GM21723 (cell line): ENCODE measurements at regions not wholly inside any gene's neighbourhood (a gene's known extent, or its start where the extent isn't known, plus 50 kb on each side); places are given as distances from the start of the nearest gene placed in this dataset.

Source experiments
- ATAC-seq: cut with Tn5 transposase; IDR thresholded peaks from one replicate; pipeline ENCODE4 v1.9.1; 2021; ENCODE audit warnings: mild to moderate bottlenecking, moderate library complexity; ENCODE audit not compliant: unreplicated experiment

DNA sequence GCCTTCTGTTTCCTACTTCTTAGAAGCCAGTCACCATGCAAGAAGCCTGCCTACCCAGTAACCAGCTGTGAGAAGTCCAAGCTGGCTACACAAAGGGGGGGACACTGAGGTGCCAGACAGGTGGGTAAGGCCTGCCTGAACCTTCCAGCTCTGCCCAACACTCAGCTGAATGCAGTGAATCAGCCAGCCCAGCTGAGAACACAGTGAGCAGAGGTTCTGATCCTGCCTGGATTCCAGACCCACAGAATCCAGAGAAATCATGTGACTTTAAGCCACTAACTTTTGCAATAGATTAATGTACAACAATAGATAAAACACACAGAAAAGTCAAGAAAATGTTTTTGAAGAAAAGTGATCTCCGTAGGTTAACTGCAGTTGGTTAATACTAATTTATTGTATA is 151.7 kb downstream of the EFNB2 start:
- no peak for ATAC-seq

DNA sequence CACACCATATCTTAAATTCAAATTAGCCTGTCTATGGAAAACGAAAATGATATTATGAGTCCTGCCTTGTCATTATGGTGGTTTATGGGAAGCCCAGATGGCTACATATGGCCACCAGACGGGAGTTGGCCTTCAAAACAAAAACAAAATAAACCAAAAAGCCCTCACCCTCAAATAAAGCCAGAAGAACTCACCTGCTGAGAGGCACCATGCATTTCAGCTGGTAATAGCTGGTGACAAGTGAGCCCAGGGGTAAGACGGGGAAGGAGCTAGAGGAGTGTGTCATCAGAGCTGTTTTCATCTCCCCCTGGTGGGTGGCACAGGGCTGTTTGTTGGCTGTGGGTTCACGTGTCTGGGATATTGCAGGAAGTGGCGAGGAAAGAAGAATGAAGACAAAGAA is 152.9 kb downstream of the EFNB2 start:
- ATAC-seq, result no peak

DNA sequence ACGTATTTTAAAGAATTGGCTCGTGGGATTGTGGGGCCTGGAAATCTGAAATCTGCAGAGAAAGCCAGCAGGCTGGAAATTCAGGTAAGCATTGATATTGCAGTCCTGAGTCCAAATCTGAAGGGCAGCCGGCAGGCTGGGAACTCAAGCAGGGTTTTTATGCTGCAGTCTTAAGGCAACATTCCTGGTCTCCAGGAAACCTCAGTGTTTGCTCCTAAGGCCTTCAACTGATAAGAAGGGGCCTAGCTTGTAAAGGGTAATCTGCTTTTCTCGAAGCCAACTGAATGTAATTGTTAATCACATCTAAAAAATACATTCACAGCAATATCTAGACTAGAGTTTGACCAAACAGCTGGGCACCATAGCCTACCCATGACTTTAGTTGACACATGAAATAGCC is 154.4 kb downstream of the EFNB2 start:
- no peak for ATAC-seq

DNA sequence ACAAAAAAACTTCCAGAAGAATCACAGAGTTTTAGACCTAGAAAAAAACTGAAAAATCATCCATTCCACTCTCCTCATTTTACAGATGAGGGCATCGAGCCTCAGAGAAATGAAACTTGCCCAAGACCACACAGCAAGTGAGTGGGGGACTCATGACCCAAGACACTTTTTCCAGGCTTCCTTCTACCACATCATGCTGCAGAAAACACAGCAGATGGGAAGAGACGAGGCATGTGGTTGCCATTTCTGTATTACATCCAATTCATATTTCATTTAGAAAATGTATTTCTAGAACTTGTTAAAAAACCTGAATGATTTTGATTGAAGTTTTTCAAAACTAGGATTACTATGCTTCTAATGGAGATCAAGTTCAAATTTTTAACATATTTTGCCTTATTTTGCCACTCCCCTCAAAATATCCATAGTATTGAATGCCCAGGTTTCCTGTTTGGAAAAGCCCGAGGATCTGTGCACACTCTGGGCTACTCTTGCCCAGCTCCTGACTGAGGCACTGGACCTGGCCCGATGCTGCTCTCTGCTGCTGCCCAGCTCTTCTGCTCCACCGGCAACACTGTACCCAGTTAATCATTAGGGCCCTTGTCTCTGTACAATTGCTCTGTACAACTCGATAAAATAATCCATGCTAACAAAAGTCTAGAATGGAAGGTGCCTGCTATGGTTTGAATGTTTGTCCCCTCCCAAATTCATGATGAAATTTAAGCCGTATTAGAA is 157.4 kb downstream of the EFNB2 start:
- ATAC-seq, result no peak

DNA sequence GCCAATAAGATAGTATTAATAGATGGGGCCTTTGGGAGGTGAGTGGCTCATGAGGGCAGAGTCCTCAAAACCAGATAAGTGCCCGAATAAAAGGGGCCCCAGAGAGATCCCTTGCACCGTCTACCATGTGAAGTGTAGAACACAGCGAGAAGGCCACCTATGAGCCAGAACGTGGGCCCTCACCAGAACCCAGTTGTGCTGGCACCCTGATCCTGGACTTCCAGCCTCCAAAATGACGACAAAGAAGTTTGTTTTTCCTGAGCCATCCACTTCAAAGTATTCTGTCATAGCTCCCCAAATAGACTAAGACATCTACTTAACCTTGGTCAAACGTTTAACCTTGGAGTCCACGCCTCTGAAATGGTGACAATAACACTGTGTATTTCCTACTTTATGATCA is 158.1 kb downstream of the EFNB2 start:
- ATAC-seq, result no peak

DNA sequence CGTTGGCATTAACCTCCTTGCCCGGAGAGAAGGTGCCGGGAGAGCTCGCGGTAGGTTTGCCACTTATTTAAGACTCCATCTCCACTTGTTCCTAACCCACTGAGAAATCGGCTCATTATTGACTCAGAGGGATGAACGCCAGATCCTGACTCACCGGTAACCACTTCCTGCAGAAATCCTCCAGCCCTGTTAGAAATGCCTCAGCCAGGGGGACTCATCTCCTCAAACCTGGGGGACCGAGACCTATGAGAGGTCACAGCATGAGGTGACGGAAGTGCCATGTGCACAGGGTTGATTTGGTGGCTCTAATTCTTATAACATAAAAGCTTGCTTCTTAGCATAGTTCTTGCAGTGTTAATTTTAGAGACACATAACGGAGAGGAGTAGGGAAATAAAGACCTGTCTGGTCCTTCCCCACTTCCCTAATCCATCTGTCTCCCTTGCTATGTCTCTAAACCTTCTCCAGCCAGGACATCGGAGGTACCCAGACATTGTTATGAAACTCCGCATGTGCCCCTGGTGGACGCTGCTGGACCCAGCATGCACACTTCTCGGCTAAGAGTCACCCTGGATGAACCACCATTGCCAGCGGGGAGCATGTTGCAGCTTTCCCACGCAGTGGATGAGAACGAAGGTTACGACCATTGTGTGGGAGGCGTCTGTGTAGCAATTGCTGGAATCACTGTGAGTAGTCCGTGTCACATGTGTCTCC is 158.9 kb downstream of the EFNB2 start:
- no peak for ATAC-seq

DNA sequence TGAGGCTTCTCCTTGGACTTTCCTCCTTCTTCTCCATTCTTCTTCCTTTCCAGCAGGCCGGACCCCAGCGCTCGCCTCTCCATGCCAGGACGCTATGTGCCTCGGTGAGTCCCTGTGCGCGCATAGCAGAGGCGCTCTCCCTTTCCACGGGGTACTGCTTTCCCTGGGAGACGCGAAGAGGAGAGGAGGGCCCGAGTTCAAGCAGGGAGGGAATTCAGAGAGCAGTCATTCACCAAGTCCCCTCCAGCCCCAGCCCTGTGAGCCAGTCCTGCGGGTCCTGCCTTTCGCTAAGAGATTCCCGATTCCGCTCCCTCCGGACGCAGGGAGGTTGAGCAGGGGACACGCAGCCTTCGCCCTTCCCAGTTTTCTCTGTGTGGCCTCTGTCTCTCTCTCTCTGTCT is 160.4 kb downstream of the EFNB2 start:
- ATAC-seq, result no peak

DNA sequence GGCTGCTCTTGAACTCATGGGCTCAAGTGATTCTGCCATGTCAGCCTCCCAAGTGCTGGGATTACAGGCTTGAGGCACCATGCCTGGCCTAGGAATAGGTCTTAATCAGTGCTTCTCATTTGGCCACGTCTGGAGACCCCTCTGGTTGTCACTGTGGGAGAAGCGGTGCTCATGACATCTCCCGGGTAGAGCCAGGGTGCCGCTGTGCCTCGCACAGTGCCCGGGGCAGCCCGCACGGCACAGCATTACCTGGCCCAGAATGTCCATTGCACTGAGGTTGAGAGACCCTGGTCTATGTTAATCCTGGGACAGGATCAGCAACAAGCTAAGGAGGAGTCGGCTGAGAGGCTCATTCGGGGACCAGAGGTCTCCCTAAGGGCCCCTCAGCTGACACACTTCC is 160.8 kb downstream of the EFNB2 start:
- ATAC-seq, result no peak

DNA sequence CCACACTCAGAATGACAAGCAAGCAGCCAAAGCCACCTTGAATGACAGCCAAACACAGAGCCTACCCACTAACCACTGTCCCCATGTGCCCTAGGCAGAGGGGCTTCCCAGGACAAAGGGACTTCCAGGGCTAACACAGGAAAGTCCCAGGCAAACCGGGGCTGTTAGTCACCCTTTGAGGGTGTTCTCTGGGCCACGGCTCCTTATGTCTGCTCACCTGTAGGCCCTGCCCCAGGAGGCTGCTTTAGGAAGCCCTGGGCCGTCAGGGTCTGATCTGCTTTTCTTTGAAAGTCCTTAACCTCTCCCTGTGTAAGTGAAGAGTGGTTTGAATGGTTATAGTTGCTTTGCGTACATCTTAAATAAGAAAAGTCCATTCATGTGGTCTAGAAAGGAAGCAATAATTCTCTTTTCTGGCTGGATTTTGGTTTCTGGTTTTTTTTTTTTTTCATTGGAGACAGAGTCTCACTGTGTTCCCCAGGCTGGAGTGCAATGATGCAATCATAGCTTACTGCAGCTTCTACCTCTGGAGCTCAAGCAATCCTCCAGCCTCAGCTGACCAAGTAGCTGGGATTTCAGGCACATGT is 161.4 kb downstream of the EFNB2 start:
- peak; percentile 78 for ATAC-seq

DNA sequence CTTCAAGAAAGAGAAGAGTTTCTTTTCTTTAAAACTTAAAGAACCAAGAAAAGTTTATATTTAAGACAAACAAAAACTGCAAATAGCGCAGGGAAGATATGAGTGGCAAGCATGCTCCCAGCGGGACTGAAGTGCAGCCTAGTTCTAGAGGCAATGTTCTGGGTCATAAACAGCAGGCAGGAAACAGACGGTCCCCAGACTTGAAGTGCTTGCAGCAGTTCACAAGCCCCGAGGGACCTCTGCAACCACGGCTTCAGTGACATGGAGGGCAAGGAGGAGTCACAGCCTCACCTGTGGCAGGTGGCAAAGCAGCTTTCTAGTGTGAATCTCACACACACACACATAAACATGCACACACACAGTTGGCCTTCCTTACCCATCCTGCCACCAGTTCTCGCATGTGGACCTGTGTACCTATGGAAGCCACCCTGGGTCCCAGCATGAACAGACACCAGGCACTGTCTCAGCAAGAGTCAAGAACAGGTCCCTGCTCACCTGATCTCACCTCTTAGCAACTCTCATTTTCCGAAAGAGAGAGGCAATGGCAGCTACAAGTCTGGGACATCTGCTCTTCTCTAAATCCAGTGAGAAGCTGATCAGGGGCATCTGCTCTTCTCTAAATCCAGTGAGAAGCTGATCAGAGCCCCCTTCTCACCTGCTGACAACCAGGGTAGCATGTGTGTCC is 162.0 kb downstream of the EFNB2 start:
- peak; percentile 60 for ATAC-seq

DNA sequence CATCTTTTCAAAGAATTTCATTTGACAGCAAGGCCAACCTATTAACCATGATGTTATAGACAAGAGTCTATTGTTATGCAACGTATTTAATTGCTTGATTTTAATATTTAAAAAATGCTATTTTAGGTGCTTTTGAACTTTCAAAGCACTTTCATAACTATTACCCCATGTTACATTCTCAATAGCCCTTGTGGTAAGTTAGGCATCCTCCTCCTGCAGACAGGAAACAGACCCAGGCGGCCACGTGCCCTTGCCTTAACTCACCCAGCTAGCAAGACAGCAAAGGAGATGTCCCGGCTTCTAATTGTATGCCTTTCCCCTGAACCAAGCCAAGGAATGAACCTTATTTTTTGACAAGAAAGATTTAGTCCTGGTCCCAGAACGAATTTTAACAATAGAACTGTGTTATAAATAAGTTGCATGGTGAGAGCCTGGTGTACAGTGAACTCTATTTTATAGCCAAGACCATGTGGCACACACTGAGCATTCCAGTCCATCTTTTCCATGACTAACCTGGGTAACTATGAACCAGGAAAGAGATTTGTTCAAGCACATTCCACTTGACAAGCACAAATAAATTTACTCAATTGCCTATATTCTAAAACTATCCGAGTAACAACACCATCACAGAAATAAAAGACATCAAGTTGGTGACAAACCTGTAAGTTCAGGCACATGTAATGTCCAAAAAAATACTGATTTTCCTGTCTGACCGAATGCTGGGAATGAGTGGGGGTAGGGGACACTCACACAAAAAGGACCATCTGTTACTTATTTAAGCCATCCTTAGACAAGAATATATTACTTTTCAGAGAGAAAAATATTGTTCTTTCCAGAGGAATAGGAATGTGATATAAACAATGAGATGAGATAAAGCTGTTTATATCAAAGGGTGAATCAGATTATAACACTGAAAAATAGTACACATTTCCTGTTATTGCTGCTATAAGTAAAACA is 163.0 kb downstream of the EFNB2 start:
- no peak for ATAC-seq

DNA sequence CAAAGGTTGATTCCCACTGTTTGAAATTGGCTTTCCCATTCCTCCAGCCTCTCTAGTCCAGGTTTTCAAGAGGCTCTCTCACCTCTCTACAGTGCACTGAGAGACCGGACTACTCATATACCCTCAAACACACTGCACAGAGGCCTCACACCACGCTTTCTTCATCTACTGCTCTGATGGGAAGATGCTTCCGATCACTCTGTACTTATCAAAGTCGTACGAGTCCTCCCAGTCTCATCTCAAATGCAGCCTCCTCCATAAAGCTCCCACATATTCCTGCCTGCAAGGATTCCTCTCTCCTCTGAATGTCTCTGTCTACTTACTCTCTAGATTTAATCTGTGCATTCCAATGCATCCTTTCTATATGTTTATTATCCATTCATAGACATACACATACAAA is 164.4 kb downstream of the EFNB2 start:
- ATAC-seq, result no peak

DNA sequence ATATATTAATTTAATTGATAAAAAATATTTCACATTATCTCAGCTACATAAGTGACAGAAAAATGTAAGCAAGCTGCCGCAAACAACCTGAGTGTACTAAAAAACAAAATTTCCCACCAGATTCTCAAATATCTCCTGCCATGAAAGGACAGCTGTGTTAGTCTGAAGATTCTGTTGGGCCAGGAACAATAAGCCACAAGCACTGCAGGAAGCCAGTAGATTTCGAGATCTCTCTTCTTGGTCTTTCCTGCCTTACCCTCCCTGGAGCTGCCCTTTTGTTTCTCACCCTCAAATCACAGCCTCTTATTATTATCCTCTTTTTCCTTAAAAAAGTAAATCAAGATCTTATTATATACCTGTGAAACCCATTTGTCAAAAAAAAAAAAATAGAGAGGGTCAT is 165.6 kb downstream of the EFNB2 start:
- no peak for ATAC-seq

DNA sequence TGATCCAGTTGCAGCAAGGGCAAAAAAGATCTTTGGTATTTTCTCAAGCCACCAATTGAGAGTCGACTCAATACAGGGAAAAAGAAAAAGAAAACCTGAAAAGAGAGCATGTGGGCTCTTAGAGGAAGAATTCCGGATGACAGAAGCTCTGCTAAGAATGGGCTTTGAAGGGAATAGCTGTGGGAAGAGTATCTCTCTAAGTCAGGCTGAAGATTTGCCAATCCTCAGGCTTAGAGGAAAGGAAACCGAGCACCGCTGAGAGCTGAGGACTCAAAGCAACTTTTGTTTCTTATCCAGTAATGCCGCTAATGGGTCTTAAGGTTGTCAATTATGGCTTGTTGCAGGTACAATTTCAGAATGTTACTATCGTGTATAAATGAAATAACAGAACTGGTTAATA is 166.4 kb downstream of the EFNB2 start:
- no peak for ATAC-seq

DNA sequence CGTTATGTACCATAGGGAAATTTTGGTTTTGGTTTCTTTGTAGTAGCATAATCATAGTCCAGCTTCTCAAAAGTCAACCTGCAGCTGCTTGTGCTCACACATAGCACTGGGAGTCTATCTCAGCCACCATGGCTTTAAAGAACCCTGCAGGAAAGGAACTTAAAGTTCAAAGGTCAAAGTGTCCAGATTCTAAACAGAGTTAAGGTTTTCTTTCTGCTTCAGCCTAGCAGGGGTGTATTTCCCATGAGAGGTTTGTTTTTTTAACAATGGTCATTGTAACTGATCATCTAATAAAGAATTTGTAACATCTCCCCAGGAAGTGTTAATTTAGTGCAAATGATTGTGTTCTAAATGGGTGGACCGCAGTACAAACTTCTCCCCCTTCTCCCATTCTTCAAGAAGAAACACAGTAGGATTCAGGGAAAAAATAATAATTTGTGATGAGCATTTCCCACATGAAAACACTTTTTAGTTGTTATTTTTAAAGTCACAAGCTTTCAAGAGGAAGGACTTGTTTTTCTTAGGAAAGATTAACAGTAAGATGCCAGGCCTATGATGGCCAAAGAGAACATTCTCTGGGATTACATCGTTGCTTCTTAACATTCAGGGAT is 168.0 kb downstream of the EFNB2 start:
- no peak for ATAC-seq

DNA sequence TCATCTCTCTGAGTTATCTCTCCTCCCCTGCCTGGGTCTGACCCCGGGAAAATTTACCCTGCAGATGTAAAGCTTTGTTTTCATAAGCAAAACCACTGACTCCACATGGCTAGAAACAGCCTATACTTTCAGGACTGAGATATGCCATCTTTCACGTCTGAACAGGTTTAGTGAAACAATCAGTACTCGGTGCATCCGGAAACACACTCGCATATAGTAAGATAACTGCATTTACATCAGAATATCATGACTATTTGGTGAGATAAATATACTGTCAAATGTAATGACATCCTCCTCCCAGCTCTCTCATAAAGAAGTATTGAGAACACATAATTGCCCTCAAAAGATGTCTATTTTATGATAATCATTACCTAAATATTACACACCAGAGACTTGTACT is 172.8 kb downstream of the EFNB2 start:
- ATAC-seq, result no peak

DNA sequence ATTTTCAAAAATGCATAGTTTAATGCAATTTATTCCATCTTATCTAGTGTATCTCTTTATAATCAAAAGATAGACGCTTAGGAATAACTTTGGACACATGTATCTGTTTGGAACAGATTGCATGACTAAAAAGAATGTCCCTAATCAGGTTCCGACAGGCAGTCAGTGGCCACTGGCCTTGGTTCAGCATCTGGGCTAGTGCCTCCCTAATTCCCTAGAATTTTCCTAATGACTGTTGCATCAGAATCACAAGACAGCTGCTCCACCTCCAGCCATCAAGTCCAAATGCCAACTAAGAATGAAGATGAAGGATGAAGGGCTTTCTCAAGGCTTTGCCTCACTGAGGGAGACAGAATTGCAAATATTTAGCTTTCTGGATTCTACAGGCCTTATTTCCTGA is 173.8 kb downstream of the EFNB2 start:
- no peak for ATAC-seq

DNA sequence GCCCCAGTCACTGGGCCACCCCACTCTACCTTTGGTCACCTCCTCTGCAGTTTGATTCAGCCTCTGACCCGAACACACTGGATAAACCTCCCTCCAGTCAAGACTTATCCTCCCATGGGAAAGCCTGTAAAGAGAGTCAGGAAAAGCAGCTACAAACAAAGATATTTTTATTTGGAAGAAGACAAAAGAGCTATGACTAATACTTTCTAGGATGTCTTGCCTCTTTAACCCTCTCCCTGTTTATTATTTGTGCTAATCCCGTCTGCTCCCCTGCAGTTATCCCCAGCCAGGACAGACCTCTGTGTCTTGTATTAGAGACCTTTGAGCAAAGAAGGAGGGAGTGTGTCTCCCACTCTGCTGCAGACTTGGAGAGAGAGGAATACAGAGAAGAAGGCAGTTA is 178.3 kb downstream of the EFNB2 start:
- no peak for ATAC-seq

DNA sequence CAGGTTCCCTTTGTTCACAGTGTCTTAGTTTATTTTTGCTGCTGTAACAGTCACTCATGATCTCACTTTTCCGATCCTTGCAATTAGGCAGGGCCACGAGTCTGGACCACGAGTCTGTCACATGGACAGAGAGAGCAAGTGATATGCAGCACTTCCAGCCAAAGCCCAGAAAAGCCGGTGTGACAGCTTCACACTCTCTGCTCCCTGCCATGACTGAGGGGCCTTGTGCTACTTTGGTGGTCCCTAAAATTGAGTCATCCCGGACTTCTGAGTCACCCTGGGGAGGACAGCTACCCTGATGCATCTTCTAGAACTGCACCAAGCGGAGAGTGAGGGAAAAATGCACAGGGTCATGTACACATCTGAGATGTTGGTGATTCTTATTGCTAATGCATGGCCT is 179.6 kb downstream of the EFNB2 start:
- no peak for ATAC-seq

DNA sequence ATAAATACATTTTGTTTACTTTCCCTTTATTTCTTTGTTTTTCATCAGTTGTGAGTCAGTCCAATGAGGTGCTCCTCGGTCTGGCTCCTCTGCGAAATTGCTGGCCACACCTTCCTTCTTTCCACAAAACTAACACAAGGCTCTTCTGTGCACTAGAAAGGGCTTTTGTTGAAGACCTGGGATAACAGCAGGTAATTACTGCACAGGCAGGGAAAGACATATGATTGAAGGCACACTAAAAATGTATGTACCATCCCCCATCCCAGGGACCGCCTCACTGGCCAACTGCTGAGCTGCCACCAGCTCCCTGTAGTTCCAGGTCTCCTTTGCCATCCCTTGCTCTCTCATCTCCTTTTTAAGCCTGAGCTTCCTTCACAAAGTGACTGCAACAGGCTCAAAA is 180.5 kb downstream of the EFNB2 start:
- no peak for ATAC-seq
